Brain microvascular endothelial cell (primary cell): ENCODE measurements at regions not wholly inside any gene's neighbourhood (a gene's known extent, or its start where the extent isn't known, plus 50 kb on each side); places are given as distances from the start of the nearest gene placed in this dataset.

Source experiments
- DNase-seq: peaks from one replicate; pipeline ENCODE4 v3.0.0-alpha.2; 2020
- H3K27ac ChIP-seq: fragments of 250-450 bp; sonication (Bioruptor Pico); 2 replicates; pipeline ENCODE4 v1.5.1; 2020; ENCODE audit warnings: mild to moderate bottlenecking, moderate library complexity
- H3K27me3 ChIP-seq: fragments of 250-450 bp; sonication (Bioruptor Pico); replicated peaks from 2 replicates; pipeline ENCODE4 v1.5.1; 2020; ENCODE audit warnings: mild to moderate bottlenecking
- H3K36me3 ChIP-seq: fragments of 250-450 bp; sonication (Bioruptor Pico); replicated peaks from 2 replicates; pipeline ENCODE4 v1.5.1; 2020; ENCODE audit warnings: mild to moderate bottlenecking
- H3K4me3 ChIP-seq: 2 replicates; pipeline ENCODE4 v1.5.1; 2011; ENCODE audit warnings: low read depth, mild to moderate bottlenecking, control low read depth, low read length, moderate library complexity
- in situ Hi-C: cut with HindIII; loops from 2 replicates; pipeline ENCODE4 v1.10.0; 2017; ENCODE audit warnings: low sequenced_read_pairs, low pct_ligation_motif_present
- TF ChIP-seq, protein P1 (sequence below): IDR thresholded peaks from 2 replicates; pipeline ENCODE4 v1.5.1; 2011; ENCODE audit warnings: low read depth, mild to moderate bottlenecking, moderate library complexity, low read length, control low read depth, inconsistent platforms; ENCODE audit errors: missing control alignments

GRCh38 chr3:190746986-190747385 is 115.5 kb downstream of the GMNC start:
- TF ChIP-seq, protein P1, sequence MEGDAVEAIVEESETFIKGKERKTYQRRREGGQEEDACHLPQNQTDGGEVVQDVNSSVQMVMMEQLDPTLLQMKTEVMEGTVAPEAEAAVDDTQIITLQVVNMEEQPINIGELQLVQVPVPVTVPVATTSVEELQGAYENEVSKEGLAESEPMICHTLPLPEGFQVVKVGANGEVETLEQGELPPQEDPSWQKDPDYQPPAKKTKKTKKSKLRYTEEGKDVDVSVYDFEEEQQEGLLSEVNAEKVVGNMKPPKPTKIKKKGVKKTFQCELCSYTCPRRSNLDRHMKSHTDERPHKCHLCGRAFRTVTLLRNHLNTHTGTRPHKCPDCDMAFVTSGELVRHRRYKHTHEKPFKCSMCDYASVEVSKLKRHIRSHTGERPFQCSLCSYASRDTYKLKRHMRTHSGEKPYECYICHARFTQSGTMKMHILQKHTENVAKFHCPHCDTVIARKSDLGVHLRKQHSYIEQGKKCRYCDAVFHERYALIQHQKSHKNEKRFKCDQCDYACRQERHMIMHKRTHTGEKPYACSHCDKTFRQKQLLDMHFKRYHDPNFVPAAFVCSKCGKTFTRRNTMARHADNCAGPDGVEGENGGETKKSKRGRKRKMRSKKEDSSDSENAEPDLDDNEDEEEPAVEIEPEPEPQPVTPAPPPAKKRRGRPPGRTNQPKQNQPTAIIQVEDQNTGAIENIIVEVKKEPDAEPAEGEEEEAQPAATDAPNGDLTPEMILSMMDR: no peak
- H3K27ac ChIP-seq: no peak overlapping the region
- H3K36me3 ChIP-seq: no peaks in the 10 kb centered on the region
- no peak overlapping the region for H3K4me3 ChIP-seq
- no peaks in the 10 kb centered on the region for H3K27me3 ChIP-seq
- DNase-seq: no peak
- in situ Hi-C loops: no loop called here

DNA sequence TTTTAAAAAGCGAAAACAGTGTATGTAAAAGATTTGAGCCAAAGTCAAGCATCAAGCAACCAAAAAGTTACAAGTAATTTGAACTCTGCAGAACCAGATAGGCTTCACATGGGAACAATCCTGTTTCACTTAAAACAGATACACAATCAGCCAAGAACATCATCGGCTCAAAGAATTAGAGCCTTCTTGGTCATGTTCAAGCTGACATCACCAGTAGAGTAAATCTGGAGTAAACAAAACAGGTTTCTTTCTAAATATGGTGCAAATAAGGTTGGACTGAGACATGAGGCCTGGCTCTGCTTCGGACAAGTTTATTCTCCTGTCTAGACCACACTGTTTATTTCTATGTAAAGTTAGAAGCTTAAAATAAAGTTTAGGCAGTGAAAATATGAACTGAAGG is 116.0 kb downstream of the GMNC start:
- H3K36me3 ChIP-seq: no peaks in the 10 kb centered on the region
- H3K27ac ChIP-seq: no peak overlapping the region
- H3K27me3 ChIP-seq: no peaks in the 10 kb centered on the region
- TF ChIP-seq, protein P1: no peak
- no peak for DNase-seq
- no peak overlapping the region for H3K4me3 ChIP-seq
- in situ Hi-C loops: no loop called here

- H3K36me3 ChIP-seq: no peaks in the 10 kb centered on the region
- in situ Hi-C loops: no loop called here
- DNase-seq: no peak
- no peaks in the 10 kb centered on the region for H3K27me3 ChIP-seq
- TF ChIP-seq, protein P1: no peak
- H3K27ac ChIP-seq: no peak overlapping the region
- no peak overlapping the region for H3K4me3 ChIP-seq
Measured at GRCh38 chr3:190741788-190742187, 120.7 kb downstream of the GMNC start.

DNA sequence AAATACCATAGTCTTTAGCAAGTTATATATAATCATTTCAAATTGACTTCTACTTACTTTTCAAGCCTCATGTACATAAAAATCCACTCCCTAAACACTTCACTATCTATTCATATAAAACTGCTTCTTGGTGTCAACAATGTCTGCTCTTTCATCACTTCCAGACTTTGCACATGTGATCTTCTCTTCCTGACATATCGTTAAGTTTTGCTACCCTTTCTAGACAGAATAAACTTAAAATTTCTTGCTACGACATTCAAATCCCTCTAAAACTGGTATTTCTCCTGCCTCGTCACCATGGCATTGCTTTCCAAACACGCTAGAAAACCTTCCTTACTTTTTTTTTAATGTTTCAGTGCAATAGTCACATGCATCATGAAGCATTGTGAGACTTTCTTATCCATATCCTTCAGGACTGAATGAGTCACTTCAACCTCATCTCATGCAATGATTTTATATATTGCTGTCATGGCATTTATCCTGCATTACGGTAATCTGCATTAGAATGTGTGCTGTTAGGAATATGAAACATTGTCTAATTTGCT is 122.8 kb downstream of the GMNC start:
- Histone ChIP-seq H3K36me3 (no peaks in the 10 kb centered on the region), H3K27ac (no peak overlapping the region), H3K4me3 (no peak overlapping the region), H3K27me3 (no peaks in the 10 kb centered on the region)
- in situ Hi-C loops: no loop called here
- TF ChIP-seq, protein P1: no peak
- DNase-seq: no peak

DNA sequence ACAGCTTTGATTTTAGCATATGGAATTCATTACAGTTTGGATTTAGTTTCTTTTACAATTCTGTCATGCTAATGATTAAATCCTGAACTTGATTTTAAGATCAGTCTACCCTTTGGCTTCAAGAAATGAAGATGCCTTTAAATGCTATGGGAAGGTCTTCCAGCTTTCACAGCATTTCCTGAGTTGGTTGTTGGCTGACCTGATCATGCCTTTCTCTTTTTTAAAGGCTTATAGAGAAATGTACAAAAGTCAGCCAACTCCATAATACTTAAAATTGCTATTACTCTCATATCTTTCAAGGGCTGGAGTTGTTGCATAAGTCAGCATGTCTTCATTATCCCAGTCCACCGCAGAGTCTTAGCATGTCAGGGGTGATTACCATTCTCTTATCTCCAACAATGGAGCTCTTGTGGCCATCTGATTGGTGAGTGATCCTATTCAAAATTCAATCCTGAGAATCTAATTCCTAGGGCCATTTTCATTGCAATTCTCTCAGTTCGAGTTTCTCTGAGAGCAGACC is 123.8 kb downstream of the GMNC start:
- H3K27ac ChIP-seq: no peak overlapping the region
- TF ChIP-seq, protein P1: no peak
- no peak for DNase-seq

GRCh38 chr3:190737446-190737845 is 125.0 kb downstream of the GMNC start:
- DNase-seq: no peak
- H3K36me3 ChIP-seq: no peaks in the 10 kb centered on the region
- no peak overlapping the region for H3K27ac ChIP-seq
- in situ Hi-C loops: no loop called here
- TF ChIP-seq, protein P1: no peak
- no peaks in the 10 kb centered on the region for H3K27me3 ChIP-seq
- no peak overlapping the region for H3K4me3 ChIP-seq

More for the DNA sequence above, 123.8 kb downstream of the GMNC start:
- Histone ChIP-seq H3K4me3 (no peak overlapping the region), H3K36me3 (no peaks in the 10 kb centered on the region), H3K27me3 (no peaks in the 10 kb centered on the region)
- in situ Hi-C loops: no loop called here
